Thoracic aorta (tissue), 2 donors: ENCODE measurements at regions not wholly inside any gene's neighbourhood (a gene's known extent, or its start where the extent isn't known, plus 50 kb on each side); places are given as distances from the start of the nearest gene placed in this dataset.

Experiments used
- ATAC-seq: fragments of 150-250 bp; one replicate; pipeline ENCODE4 v1.8.0; 2017; ENCODE audit warnings: low read depth; ENCODE audit not compliant: insufficient number of reproducible peaks, low FRiP score
- DNase-seq: peaks from one replicate; pipeline ENCODE4 v3.0.0-alpha.2; 2020; ENCODE audit warnings: low spot score
- H3K27ac ChIP-seq, 2 donors: fragments of 200-600 bp; sonication (generic); 1 replicate in 1 of 2; 2 replicates in 1 of 2; pipeline ENCODE4 v1.5.1; 2016; ENCODE audit warnings: mild to moderate bottlenecking in 2 of 2, moderate library complexity in 2 of 2
- H3K27me3 ChIP-seq: fragments of 200-600 bp; sonication (generic); replicated peaks from 2 replicates; pipeline ENCODE4 v1.6.0; 2016; ENCODE audit warnings: mild to moderate bottlenecking; ENCODE audit not compliant: insufficient read depth
- H3K36me3 ChIP-seq: fragments of 200-600 bp; sonication (generic); one replicate; pipeline ENCODE4 v1.5.1; 2016
- H3K4me1 ChIP-seq, 2 donors: fragments of 200-600 bp; sonication (generic); 1 replicate in 1 of 2; 2 replicates in 1 of 2; pipeline versions ENCODE4 v1.5.1 to v1.6.0; 2016; ENCODE audit warnings: low read depth in 2 of 2, mild to moderate bottlenecking in 1 of 2; ENCODE audit not compliant: control insufficient read depth in 1 of 2
- H3K4me3 ChIP-seq: fragments of 200-600 bp; sonication (generic); 2 replicates; pipeline ENCODE4 v1.5.1; 2016; ENCODE audit warnings: mild to moderate bottlenecking
- H3K9me3 ChIP-seq: fragments of 200-600 bp; sonication (generic); 2 replicates; pipeline ENCODE4 v1.5.1; 2016
- CTCF ChIP-seq: fragments of 200-600 bp; sonication (generic); IDR thresholded peaks from one replicate; pipeline ENCODE4 v1.5.1; 2019; ENCODE audit warnings: antibody characterized with exemption

- no peak for TF ChIP-seq CTCF
- Histone ChIP-seq H3K27ac (no peak overlapping the region), H3K4me3 (no peak overlapping the region), H3K9me3 (no peaks in the 10 kb centered on the region), H3K4me1 (no peaks in the 10 kb centered on the region), H3K27me3 (no peaks in the 10 kb centered on the region), H3K36me3 (no peaks in the 10 kb centered on the region)
- ATAC-seq (no peak), DNase-seq (no peak)
Observed at GRCh38 chr15:96097661-96098060, 232.8 kb upstream of the NR2F2 start.

GRCh38 chr15:96102631-96103030 is 227.9 kb upstream of the NR2F2 start:
- no peak for ATAC-seq
- no peak for TF ChIP-seq CTCF

GRCh38 chr15:96106181-96106580 is 224.3 kb upstream of the NR2F2 start:
- H3K36me3 ChIP-seq = no peaks in the 10 kb centered on the region
- no peaks in the 10 kb centered on the region for H3K4me1 ChIP-seq
- ATAC-seq = no peak
- H3K4me3 ChIP-seq = no peak overlapping the region
- no peaks in the 10 kb centered on the region for H3K27me3 ChIP-seq
- H3K27ac ChIP-seq = no peak overlapping the region
- H3K9me3 ChIP-seq = no peaks in the 10 kb centered on the region
- DNase-seq = no peak
- TF ChIP-seq CTCF = no peak

More at GRCh38 chr15:96102631-96103030, 227.9 kb upstream of the NR2F2 start:
- Histone ChIP-seq H3K4me3 (no peak overlapping the region), H3K9me3 (no peaks in the 10 kb centered on the region), H3K4me1 (no peaks in the 10 kb centered on the region), H3K27me3 (no peaks in the 10 kb centered on the region), H3K36me3 (no peaks in the 10 kb centered on the region), H3K27ac (no peak overlapping the region)
- DNase-seq = no peak

GRCh38 chr15:96106628-96107027 is 223.9 kb upstream of the NR2F2 start:
- Histone ChIP-seq H3K4me3 (no peak overlapping the region), H3K27ac (no peak overlapping the region), H3K27me3 (no peaks in the 10 kb centered on the region), H3K4me1 (no peaks in the 10 kb centered on the region), H3K9me3 (no peaks in the 10 kb centered on the region), H3K36me3 (no peaks in the 10 kb centered on the region)
- no peak for TF ChIP-seq CTCF
- ATAC-seq (no peak), DNase-seq (no peak)

GRCh38 chr15:96107916-96108315 is 222.6 kb upstream of the NR2F2 start:
- DNase-seq (no peak), ATAC-seq (no peak)
- Histone ChIP-seq H3K4me1 (no peaks in the 10 kb centered on the region), H3K27me3 (no peaks in the 10 kb centered on the region), H3K27ac (no peak overlapping the region), H3K9me3 (no peaks in the 10 kb centered on the region), H3K36me3 (no peaks in the 10 kb centered on the region), H3K4me3 (no peak overlapping the region)
- no peak for TF ChIP-seq CTCF
